ENCODE measurements at regions not wholly inside any gene's neighbourhood (a gene's known extent, or its start where the extent isn't known, plus 50 kb on each side); places are given as distances from the start of the nearest gene placed in this dataset.

- no peak for TF ChIP-seq CTCF (IDR thresholded peaks at IDR 0.05)
- TF ChIP-seq POLR2A (IDR thresholded peaks at IDR 0.05), result no peak
- TF ChIP-seq EP300 (IDR thresholded peaks at IDR 0.05), result no peak
Measured at GRCh38 chr2:67823726-67824125, 239.1 kb downstream of the C1D start.

All from tibial nerve (tissue), 4 donors.